Erythroblast (primary cell): ENCODE measurements at regions not wholly inside any gene's neighbourhood (a gene's known extent, or its start where the extent isn't known, plus 50 kb on each side); places are given as distances from the start of the nearest gene placed in this dataset.

ENCODE experiments used
- GATA1 ChIP-seq: IDR thresholded peaks from 2 replicates; pipeline ENCODE4 v1.6.1; 2011; ENCODE audit warnings: low read depth, mild to moderate bottlenecking, control low read depth, low read length, moderate library complexity
- POLR2A ChIP-seq: IDR thresholded peaks from 2 replicates; pipeline ENCODE4 v1.6.1; 2011; ENCODE audit warnings: mild to moderate bottlenecking, low read length

DNA sequence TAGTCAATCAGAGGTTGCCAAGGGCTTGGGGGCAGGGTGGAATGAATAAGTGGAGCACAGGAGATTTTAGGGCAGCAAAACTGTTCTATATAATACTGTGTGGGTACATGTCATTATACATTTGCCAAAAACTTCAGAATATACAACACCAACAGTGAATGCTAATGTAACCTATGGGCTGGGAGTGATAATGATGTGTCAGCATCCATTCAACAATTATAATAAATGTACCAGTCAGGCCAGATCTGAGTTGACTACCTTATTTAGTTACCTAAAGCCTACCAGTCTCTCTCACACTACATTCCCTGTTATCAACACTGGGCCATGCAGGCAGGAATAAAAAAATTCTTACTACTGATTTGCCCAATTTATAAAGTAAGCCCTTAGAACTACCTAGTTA is 884.5 kb downstream of the TLE1 start:
- TF ChIP-seq POLR2A (no peak), GATA1 (no peak)
